ENCODE measurements at regions not wholly inside any gene's neighbourhood (a gene's known extent, or its start where the extent isn't known, plus 50 kb on each side); places are given as distances from the start of the nearest gene placed in this dataset.

DNA sequence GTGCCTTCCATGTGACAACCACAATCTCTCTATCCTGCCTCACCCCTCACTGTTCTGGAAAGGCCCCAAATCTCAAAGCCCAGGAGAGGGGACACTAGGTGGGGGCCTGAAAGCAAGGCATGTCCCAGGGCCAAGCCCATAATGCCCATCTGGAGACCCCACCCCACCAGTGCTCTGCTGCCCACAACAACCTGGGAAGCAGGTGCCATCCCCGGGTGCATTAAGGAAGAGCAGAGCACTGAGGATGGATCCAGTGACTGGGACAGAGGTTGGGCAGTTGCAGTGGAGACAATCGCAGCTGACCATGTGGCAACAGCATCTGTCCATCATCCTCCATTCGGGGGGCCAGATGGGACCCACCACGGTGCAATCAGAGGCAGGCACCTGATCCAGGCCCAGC is 106.2 kb upstream of the PRR20G start:
- ATAC-seq (no peak), FAIRE-seq (no peak), DNase-seq (ENCODE audit: low read depth in 1 of 2, low spot score in 1 of 2) (no peak)
- Histone ChIP-seq H3K9me3 (no peaks in the 10 kb centered on the region), H3K4me3 (no peak overlapping the region), H3K27ac (no peak overlapping the region), H3K4me1 (no peaks in the 10 kb centered on the region), H3K4me2 (no peak overlapping the region)
- 6% methylated on average over 3 of the region's 4 CpGs for WGBS (ENCODE audit: missing lambda C conversion rate)
- ChIA-PET CTCF (no interaction called here), POLR2A (no interaction called here)
- no peak for TF ChIP-seq CEBPB (IDR thresholded peaks at IDR 0.05)
- TF ChIP-seq TP53 (CRISPR knock-in tag; IDR thresholded peaks at IDR 0.05) = no peak
- TF ChIP-seq ZFP36 (IDR thresholded peaks at IDR 0.05; ENCODE audit: borderline replicate concordance, partially characterized antibody) = no peak
- TF ChIP-seq, protein P1, sequence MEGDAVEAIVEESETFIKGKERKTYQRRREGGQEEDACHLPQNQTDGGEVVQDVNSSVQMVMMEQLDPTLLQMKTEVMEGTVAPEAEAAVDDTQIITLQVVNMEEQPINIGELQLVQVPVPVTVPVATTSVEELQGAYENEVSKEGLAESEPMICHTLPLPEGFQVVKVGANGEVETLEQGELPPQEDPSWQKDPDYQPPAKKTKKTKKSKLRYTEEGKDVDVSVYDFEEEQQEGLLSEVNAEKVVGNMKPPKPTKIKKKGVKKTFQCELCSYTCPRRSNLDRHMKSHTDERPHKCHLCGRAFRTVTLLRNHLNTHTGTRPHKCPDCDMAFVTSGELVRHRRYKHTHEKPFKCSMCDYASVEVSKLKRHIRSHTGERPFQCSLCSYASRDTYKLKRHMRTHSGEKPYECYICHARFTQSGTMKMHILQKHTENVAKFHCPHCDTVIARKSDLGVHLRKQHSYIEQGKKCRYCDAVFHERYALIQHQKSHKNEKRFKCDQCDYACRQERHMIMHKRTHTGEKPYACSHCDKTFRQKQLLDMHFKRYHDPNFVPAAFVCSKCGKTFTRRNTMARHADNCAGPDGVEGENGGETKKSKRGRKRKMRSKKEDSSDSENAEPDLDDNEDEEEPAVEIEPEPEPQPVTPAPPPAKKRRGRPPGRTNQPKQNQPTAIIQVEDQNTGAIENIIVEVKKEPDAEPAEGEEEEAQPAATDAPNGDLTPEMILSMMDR (IDR thresholded peaks at IDR 0.05) = no peak
- TF ChIP-seq, protein P2, sequence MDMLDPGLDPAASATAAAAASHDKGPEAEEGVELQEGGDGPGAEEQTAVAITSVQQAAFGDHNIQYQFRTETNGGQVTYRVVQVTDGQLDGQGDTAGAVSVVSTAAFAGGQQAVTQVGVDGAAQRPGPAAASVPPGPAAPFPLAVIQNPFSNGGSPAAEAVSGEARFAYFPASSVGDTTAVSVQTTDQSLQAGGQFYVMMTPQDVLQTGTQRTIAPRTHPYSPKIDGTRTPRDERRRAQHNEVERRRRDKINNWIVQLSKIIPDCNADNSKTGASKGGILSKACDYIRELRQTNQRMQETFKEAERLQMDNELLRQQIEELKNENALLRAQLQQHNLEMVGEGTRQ (IDR thresholded peaks at IDR 0.05) = no peak
- no peak for TF ChIP-seq POLR2A (IDR thresholded peaks at IDR 0.05; ENCODE audit: low read length)
- TF ChIP-seq EP300 (IDR thresholded peaks at IDR 0.05) = no peak
- no peak for TF ChIP-seq FOSL2 (IDR thresholded peaks at IDR 0.05)
- TF ChIP-seq FOSL2 (CRISPR knock-in tag; IDR thresholded peaks at IDR 0.05) = no peak
- TF ChIP-seq PHF8 (IDR thresholded peaks at IDR 0.05; ENCODE audit: borderline replicate concordance, low read depth) = no peak
- no peak for TF ChIP-seq JUN (IDR thresholded peaks at IDR 0.05)

DNA sequence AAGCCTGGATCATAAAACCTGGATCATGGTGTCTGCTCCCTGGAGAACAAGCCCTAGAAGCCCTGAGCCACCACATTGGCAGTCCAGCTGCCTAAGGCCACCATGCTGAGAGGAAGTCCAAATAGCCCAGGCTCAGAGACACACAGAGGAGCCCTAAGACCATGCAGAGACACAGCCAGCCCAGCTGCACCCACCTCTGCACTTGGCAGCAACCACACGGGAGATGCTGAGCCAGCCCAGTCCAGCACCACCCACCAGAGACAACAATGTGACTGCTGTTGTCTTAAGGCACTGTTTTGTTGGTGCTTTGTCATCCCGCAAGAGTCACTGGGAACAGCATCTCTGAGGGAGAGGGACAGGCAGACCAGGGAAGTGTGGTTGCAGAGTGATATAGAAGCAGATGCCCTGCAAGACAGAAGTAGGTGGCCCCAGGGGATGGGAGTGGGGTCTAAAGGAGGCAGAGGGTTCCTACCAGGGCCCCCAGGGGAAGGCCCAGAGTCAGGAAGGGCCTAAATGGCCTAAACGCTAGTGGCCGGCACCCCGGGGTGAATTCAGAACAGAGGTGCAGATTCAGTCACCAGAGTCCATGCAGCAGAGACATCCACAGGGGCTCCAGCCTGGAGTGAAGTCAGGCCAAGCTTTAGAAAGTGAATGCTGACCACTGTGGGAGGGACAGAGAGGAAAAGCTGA is 105.4 kb upstream of the PRR20G start:
- no peak overlapping the region for H3K4me3 ChIP-seq
- ATAC-seq = no peak
- H3K27ac ChIP-seq = no peak overlapping the region
- H3K4me2 ChIP-seq = no peak overlapping the region
- no peak for FAIRE-seq
- POLR2A ChIA-PET = no interaction called here
- CTCF ChIA-PET = no interaction called here
- no peak for DNase-seq (ENCODE audit: low read depth in 1 of 2, low spot score in 1 of 2)
- 87% methylated on average over 3 of the region's 5 CpGs for WGBS (ENCODE audit: missing lambda C conversion rate)
- no peaks in the 10 kb centered on the region for H3K9me3 ChIP-seq
- TF ChIP-seq, protein P1 (IDR thresholded peaks at IDR 0.05) = no peak
- TF ChIP-seq HOXA7 (CRISPR knock-in tag; IDR thresholded peaks at IDR 0.05) = no peak
- no peak for TF ChIP-seq JUNB (IDR thresholded peaks at IDR 0.05)
- no peak for TF ChIP-seq CEBPB (IDR thresholded peaks at IDR 0.05)
- TF ChIP-seq RARB (CRISPR knock-in tag; IDR thresholded peaks at IDR 0.05) = no peak
- no peak for TF ChIP-seq TFCP2L1 (CRISPR knock-in tag; IDR thresholded peaks at IDR 0.05)
- no peaks in the 10 kb centered on the region for H3K4me1 ChIP-seq

DNA sequence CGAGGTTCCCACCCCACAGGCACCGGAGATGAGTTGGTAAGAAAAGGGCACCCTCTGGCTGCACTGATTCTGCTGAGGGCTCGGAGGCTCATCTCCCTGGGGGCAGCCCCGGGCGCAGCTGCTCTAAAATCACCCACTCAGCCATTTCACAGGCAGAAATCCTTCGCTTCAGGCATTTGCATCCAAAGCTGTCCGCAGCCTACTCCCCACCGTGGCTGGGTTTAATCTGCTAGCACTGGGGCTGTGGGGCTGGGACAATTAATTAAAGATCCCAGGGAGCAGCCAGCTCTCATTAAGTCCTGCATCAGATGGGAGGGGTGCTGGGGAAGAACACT is 104.3 kb upstream of the PRR20G start:
- no peak for TF ChIP-seq CBX2 (IDR thresholded peaks at IDR 0.05; ENCODE audit: borderline replicate concordance, low read depth)
- no peak for TF ChIP-seq ZNF302 (CRISPR knock-in tag; IDR thresholded peaks at IDR 0.05)
- Histone ChIP-seq H3K4me1 (no peaks in the 10 kb centered on the region), H3K4me3 (no peak overlapping the region), H3K27ac (no peak overlapping the region), H3K4me2 (no peak overlapping the region), H3K9me3 (no peaks in the 10 kb centered on the region)
- CTCF ChIA-PET = interaction anchor here (1.2 kb wide), 1 partner anchor 14 kb away, joined by 3 read pairs; no protein-coding TSS in a partner anchor
- ATAC-seq (no peak; a peak in 1 of 6 replicates), FAIRE-seq (no peak), DNase-seq (ENCODE audit: low read depth in 1 of 2, low spot score in 1 of 2) (no peak)
- POLR2A ChIA-PET = no interaction called here
- 86% methylated on average over 3 of the region's 8 CpGs for WGBS (ENCODE audit: missing lambda C conversion rate)
